GM12891 (cell line): ENCODE measurements at regions not wholly inside any gene's neighbourhood (a gene's known extent, or its start where the extent isn't known, plus 50 kb on each side); places are given as distances from the start of the nearest gene placed in this dataset.

Source experiments
- POLR2A ChIP-seq: IDR thresholded peaks from 2 replicates; pipeline ENCODE4 v1.6.1; 2011; ENCODE audit warnings: low read depth, low read length, control low read depth
- POU2F2 ChIP-seq: IDR thresholded peaks from 2 replicates; pipeline ENCODE4 v1.6.1; 2011; ENCODE audit warnings: low read depth, mild to moderate bottlenecking, control low read depth, low read length, moderate library complexity
- TAF1 ChIP-seq: IDR thresholded peaks from 2 replicates; pipeline ENCODE4 v1.6.1; 2011; ENCODE audit warnings: low read depth, low read length, control low read depth

- TF ChIP-seq POLR2A (no peak), TAF1 (no peak), POU2F2 (no peak)
Observed at GRCh38 chr5:3349704-3350565, 245.7 kb upstream of the IRX1 start.
